HepG2 (cell line): ENCODE measurements at regions not wholly inside any gene's neighbourhood (a gene's known extent, or its start where the extent isn't known, plus 50 kb on each side); places are given as distances from the start of the nearest gene placed in this dataset.

Experiments
- NFRKB ChIP-seq: fragments of 450-650 bp; IDR thresholded peaks from 2 replicates; pipeline ENCODE4 v1.6.1; 2017
- RARA ChIP-seq: IDR thresholded peaks from 2 replicates; pipeline ENCODE4 v1.6.1; 2016; ENCODE audit warnings: missing genetic modification reagents, missing compliant biosample characterization
- RFX3 ChIP-seq: IDR thresholded peaks from 2 replicates; pipeline ENCODE4 v1.6.1; 2016; ENCODE audit warnings: missing biosample characterization, missing genetic modification reagents
- SP1 ChIP-seq, 2 experiments: fragments of 450-650 bp in 1 of 2; sonication (generic) in 1 of 2; formaldehyde crosslinking in 1 of 2; IDR thresholded peaks; 2 replicates each; pipeline versions ENCODE4 v1.4.0 to v1.6.1; 2016 to 2020; ENCODE audit warnings: missing genetic modification reagents in 1 of 2
- TBX2 ChIP-seq: sonication (generic); formaldehyde crosslinking; IDR thresholded peaks from 2 replicates; pipeline ENCODE4 v1.5.0; 2020; ENCODE audit warnings: missing genetic modification reagents, mild to moderate bottlenecking, borderline replicate concordance
- TBX3 ChIP-seq: fragments of 450-650 bp; IDR thresholded peaks from 2 replicates; pipeline ENCODE4 v1.6.1; 2017; ENCODE audit warnings: antibody characterized with exemption, mild to moderate bottlenecking, inconsistent platforms, borderline replicate concordance
- THAP11 ChIP-seq: IDR thresholded peaks from 2 replicates; pipeline ENCODE4 v1.6.1; 2016; ENCODE audit warnings: missing biosample characterization, missing genetic modification reagents
- YEATS2 ChIP-seq: sonication (generic); formaldehyde crosslinking; IDR thresholded peaks from 2 replicates; pipeline ENCODE4 v1.4.0; 2020; ENCODE audit warnings: missing genetic modification reagents, borderline replicate concordance
- ZBTB39 ChIP-seq: sonication (generic); formaldehyde crosslinking; IDR thresholded peaks from 2 replicates; pipeline ENCODE4 v1.5.0; 2020; ENCODE audit warnings: missing genetic modification reagents
- ZBTB43 ChIP-seq: sonication (generic); formaldehyde crosslinking; conservative IDR thresholded peaks from 2 replicates; pipeline ENCODE4 v1.4.0; 2020; ENCODE audit warnings: missing genetic modification reagents
- ZBTB7A ChIP-seq: sonication (generic); formaldehyde crosslinking; IDR thresholded peaks from 2 replicates; pipeline ENCODE4 v1.8.0; 2022; ENCODE audit warnings: mild to moderate bottlenecking, missing genetic modification reagents
- ZBTB7B ChIP-seq: sonication (generic); formaldehyde crosslinking; IDR thresholded peaks from 2 replicates; pipeline ENCODE4 v1.4.0; 2020; ENCODE audit warnings: missing genetic modification reagents
- ZBTB8A ChIP-seq: sonication (generic); formaldehyde crosslinking; IDR thresholded peaks from 2 replicates; pipeline ENCODE4 v1.4.0; 2020; ENCODE audit warnings: mild to moderate bottlenecking, low read depth, missing genetic modification reagents, borderline replicate concordance
- ZC3H4 ChIP-seq: sonication (generic); formaldehyde crosslinking; IDR thresholded peaks from 2 replicates; pipeline ENCODE4 v1.4.0; 2020; ENCODE audit warnings: missing genetic modification reagents, borderline replicate concordance
- ZFP37 ChIP-seq: sonication (generic); formaldehyde crosslinking; IDR thresholded peaks from 2 replicates; pipeline ENCODE4 v1.4.0; 2020; ENCODE audit warnings: missing genetic modification reagents, borderline replicate concordance
- ZNF12 ChIP-seq: sonication (generic); formaldehyde crosslinking; IDR thresholded peaks from 2 replicates; pipeline ENCODE4 v1.5.0; 2020; ENCODE audit warnings: missing genetic modification reagents
- ZNF143 ChIP-seq: sonication (generic); formaldehyde crosslinking; IDR thresholded peaks from 2 replicates; pipeline ENCODE4 v1.4.0; 2020; ENCODE audit warnings: missing genetic modification reagents
- ZNF180 ChIP-seq: sonication (generic); formaldehyde crosslinking; IDR thresholded peaks from 2 replicates; pipeline ENCODE4 v1.4.0; 2020; ENCODE audit warnings: low read depth, missing genetic modification reagents, borderline replicate concordance
- ZNF205 ChIP-seq: IDR thresholded peaks from 2 replicates; pipeline ENCODE4 v1.6.1; 2018; ENCODE audit warnings: missing biosample characterization, missing genetic modification reagents
- ZNF7 ChIP-seq: IDR thresholded peaks from 2 replicates; pipeline ENCODE4 v1.6.1; 2016; ENCODE audit warnings: missing biosample characterization, missing genetic modification reagents
- ZNF839 ChIP-seq: sonication (generic); formaldehyde crosslinking; IDR thresholded peaks from 2 replicates; pipeline ENCODE4 v1.4.0; 2020; ENCODE audit warnings: missing genetic modification reagents, mild to moderate bottlenecking, borderline replicate concordance
- ZSCAN9 ChIP-seq: IDR thresholded peaks from 2 replicates; pipeline ENCODE4 v1.6.1; 2016; ENCODE audit warnings: borderline replicate concordance
- TF ChIP-seq, protein P1 (sequence below): sonication (generic); formaldehyde crosslinking; IDR thresholded peaks from 2 replicates; pipeline ENCODE4 v1.8.1; 2023; ENCODE audit warnings: mild to moderate bottlenecking, missing genetic modification reagents, borderline replicate concordance
- TF ChIP-seq, protein P2 (sequence below): sonication (generic); formaldehyde crosslinking; conservative IDR thresholded peaks from 2 replicates; pipeline ENCODE4 v1.4.0; 2020; ENCODE audit warnings: missing genetic modification reagents

DNA sequence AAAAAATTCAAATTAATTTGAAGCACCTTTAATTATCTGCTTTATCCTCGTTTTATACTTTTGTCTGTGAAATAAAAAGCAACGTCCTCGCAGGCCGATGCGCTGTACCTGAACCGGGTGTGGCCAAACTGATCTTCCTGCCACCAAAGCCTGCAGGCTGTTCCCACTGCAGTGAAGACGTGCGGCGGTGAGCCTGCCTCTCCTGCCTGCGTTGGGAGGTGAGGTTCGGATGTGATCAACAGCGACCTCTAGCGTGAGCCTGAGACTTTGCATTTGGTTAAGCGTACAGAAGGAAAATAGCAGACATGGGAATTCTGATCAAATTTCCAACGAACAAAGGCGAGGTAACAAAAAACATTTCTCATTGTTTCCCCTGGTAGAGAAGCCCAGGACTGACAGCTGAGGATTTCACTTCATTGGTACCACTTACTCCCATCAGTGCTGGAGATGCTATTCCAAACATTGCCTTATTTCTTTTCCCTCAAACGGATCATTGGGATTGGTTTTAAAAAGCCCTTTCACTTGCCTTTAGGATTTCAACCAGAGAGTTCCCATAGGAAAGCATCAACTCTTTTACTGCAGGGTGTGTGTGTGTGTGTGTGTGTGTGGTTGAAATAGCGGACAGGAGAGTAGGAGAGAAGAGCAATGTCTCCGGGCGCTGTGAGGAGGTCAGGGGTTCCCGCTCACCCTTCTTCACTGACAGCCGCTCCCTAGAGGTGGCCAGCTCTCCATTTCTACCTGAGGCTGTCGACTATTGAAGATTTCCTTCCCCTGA is 56.6 kb upstream of the CCN6 start (continued):
- no peak for TF ChIP-seq ZBTB43 (CRISPR knock-in tag)
- no peak for TF ChIP-seq ZNF180 (CRISPR knock-in tag)
- no peak for TF ChIP-seq SP1 (IDR thresholded peaks at IDR 0.05)
- TF ChIP-seq SP1 (CRISPR knock-in tag; IDR thresholded peaks at IDR 0.05), result 0 out of 2 replicates have a peak, but pooled peaks have one; percentile 31
- TF ChIP-seq, protein P1, sequence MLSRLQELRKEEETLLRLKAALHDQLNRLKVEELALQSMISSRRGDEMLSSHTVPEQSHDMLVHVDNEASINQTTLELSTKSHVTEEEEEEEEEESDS (CRISPR knock-in tag), result no peak
- TF ChIP-seq ZBTB39 (CRISPR knock-in tag), result no peak
- TF ChIP-seq ZNF205 (CRISPR knock-in tag), result peak; percentile 34; the same call in 1 of the 2 replicates
- no peak for TF ChIP-seq RARA (CRISPR knock-in tag)
- TF ChIP-seq NFRKB, result no peak
- peak; percentile 82 for TF ChIP-seq ZSCAN9
- 0 out of 2 replicates have a peak, but pooled peaks have one; percentile 39 for TF ChIP-seq ZNF12 (CRISPR knock-in tag)
- TF ChIP-seq THAP11 (CRISPR knock-in tag), result 0 out of 2 replicates have a peak, but pooled peaks have one; percentile 34
- 0 out of 2 replicates have a peak, but pooled peaks have one; percentile 40 for TF ChIP-seq ZBTB7B (CRISPR knock-in tag)
- no peak for TF ChIP-seq ZFP37 (CRISPR knock-in tag)
- TF ChIP-seq ZC3H4 (CRISPR knock-in tag), result no peak
- no peak for TF ChIP-seq TBX2 (CRISPR knock-in tag)
- TF ChIP-seq ZBTB8A (CRISPR knock-in tag), result no peak
- TF ChIP-seq ZNF143, result no peak
- TF ChIP-seq RFX3 (CRISPR knock-in tag), result peak; percentile 39; the same call in 1 of the 2 replicates
- TF ChIP-seq YEATS2 (CRISPR knock-in tag), result peak; percentile 74; the same call in 1 of the 2 replicates
- no peak for TF ChIP-seq TBX3
- TF ChIP-seq, protein P2, sequence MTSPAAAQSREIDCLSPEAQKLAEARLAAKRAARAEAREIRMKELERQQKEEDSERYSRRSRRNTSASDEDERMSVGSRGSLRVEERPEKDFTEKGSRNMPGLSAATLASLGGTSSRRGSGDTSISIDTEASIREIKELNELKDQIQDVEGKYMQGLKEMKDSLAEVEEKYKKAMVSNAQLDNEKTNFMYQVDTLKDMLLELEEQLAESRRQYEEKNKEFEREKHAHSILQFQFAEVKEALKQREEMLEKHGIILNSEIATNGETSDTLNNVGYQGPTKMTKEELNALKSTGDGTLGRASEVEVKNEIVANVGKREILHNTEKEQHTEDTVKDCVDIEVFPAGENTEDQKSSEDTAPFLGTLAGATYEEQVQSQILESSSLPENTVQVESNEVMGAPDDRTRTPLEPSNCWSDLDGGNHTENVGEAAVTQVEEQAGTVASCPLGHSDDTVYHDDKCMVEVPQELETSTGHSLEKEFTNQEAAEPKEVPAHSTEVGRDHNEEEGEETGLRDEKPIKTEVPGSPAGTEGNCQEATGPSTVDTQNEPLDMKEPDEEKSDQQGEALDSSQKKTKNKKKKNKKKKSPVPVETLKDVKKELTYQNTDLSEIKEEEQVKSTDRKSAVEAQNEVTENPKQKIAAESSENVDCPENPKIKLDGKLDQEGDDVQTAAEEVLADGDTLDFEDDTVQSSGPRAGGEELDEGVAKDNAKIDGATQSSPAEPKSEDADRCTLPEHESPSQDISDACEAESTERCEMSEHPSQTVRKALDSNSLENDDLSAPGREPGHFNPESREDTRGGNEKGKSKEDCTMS (CRISPR knock-in tag), result no peak
- TF ChIP-seq ZNF7 (CRISPR knock-in tag), result no peak
- TF ChIP-seq ZNF839, result no peak
- TF ChIP-seq ZBTB7A (CRISPR knock-in tag), result no peak
